Stimulated activated CD4-positive, alpha-beta T cell treated with anti-CD3 and anti-CD28 coated beads, TNF-alpha, amount 100 ng/mL, for 24 hours (primary cell): ENCODE measurements at regions not wholly inside any gene's neighbourhood (a gene's known extent, or its start where the extent isn't known, plus 50 kb on each side); places are given as distances from the start of the nearest gene placed in this dataset.
"Not testable (repeated sequence)": the region's sequence is repeated elsewhere in the genome, so short reads cannot be mapped to it uniquely, and the experiment has no call there.

ENCODE experiments used
- DNase-seq, 3 experiments: peaks; one replicate each; pipeline ENCODE4 v3.0.0-alpha.2; 2020; ENCODE audit warnings: low read depth in 3 of 3

GRCh38 chr2:90224767-90225166 lies 1533.3 kb downstream of the RPIA start:
- not testable (repeated sequence) for DNase-seq

GRCh38 chr2:90226465-90227072 lies 1535.1 kb downstream of the RPIA start:
- not testable (repeated sequence) for DNase-seq

- DNase-seq: not testable (repeated sequence)
These were observed 1539.7 kb downstream of the RPIA start for GRCh38 chr2:90231199-90231598.

- DNase-seq: not testable (repeated sequence)
These were observed 1544.0 kb downstream of the RPIA start for GRCh38 chr2:90235452-90235851.

GRCh38 chr2:90237923-90238361 lies 1546.5 kb downstream of the RPIA start:
- DNase-seq: not testable (repeated sequence)

- not testable (repeated sequence) for DNase-seq
These were observed 1547.2 kb downstream of the RPIA start for GRCh38 chr2:90238505-90239230.

- not testable (repeated sequence) for DNase-seq
These were observed 1548.3 kb downstream of the RPIA start for GRCh38 chr2:90239769-90240168.

- DNase-seq: not testable (repeated sequence)
These were observed 1553.7 kb downstream of the RPIA start for GRCh38 chr2:90244902-90245765.

GRCh38 chr2:90248400-90248799 lies 1556.9 kb downstream of the RPIA start:
- not testable (repeated sequence) for DNase-seq

GRCh38 chr2:90250350-90250749 lies 1558.9 kb downstream of the RPIA start:
- DNase-seq: not testable (repeated sequence)

- not testable (repeated sequence) for DNase-seq
These were observed 1560.1 kb downstream of the RPIA start for GRCh38 chr2:90251576-90251975.

GRCh38 chr2:90253306-90253705 lies 1561.8 kb downstream of the RPIA start:
- not testable (repeated sequence) for DNase-seq

- not testable (repeated sequence) for DNase-seq
These were observed 1575.4 kb downstream of the RPIA start for GRCh38 chr2:90266888-90267287.

- not testable (repeated sequence) for DNase-seq
These were observed 1596.3 kb downstream of the RPIA start for GRCh38 chr2:90287751-90288150.

- not testable (repeated sequence) for DNase-seq
These were observed 1596.9 kb downstream of the RPIA start for GRCh38 chr2:90288396-90288795.

GRCh38 chr2:90289291-90289980 lies 1598.0 kb downstream of the RPIA start:
- DNase-seq: not testable (repeated sequence)

- not testable (repeated sequence) for DNase-seq
These were observed 1599.2 kb downstream of the RPIA start for GRCh38 chr2:90290701-90291100.

GRCh38 chr2:90291168-90291883 lies 1599.9 kb downstream of the RPIA start:
- not testable (repeated sequence) for DNase-seq

GRCh38 chr2:90291934-90292333 lies 1600.5 kb downstream of the RPIA start:
- DNase-seq: not testable (repeated sequence)

- DNase-seq: not testable (repeated sequence)
These were observed 1601.0 kb downstream of the RPIA start for GRCh38 chr2:90292451-90292850.

GRCh38 chr2:90293224-90293623 lies 1601.8 kb downstream of the RPIA start:
- DNase-seq: not testable (repeated sequence)
